H4 (cell line): ENCODE measurements at regions not wholly inside any gene's neighbourhood (a gene's known extent, or its start where the extent isn't known, plus 50 kb on each side); places are given as distances from the start of the nearest gene placed in this dataset.

Experiments used
- DNase-seq: peaks from one replicate; pipeline ENCODE4 v3.0.0-alpha.2; 2015; ENCODE audit warnings: low spot score

- DNase-seq = no peak
Observed at GRCh38 chr6:163922562-163922961, 508.0 kb downstream of the QKI start.

- DNase-seq = no peak
Observed at GRCh38 chr6:163919652-163920051, 505.1 kb downstream of the QKI start.

GRCh38 chr6:163916315-163917081, 502.0 kb downstream of the QKI start:
- DNase-seq = no peak

- DNase-seq = no peak
Observed at GRCh38 chr6:163915131-163915530, 500.6 kb downstream of the QKI start.

- no peak for DNase-seq
Observed at GRCh38 chr6:163913045-163913444, 498.5 kb downstream of the QKI start.

- DNase-seq = no peak
Observed at GRCh38 chr6:163906006-163906710, 491.6 kb downstream of the QKI start.

GRCh38 chr6:163904186-163904585, 489.7 kb downstream of the QKI start:
- no peak for DNase-seq

GRCh38 chr6:163903541-163903940, 489.0 kb downstream of the QKI start:
- DNase-seq = no peak

GRCh38 chr6:163902993-163903392, 488.5 kb downstream of the QKI start:
- DNase-seq = no peak

GRCh38 chr6:163901681-163902080, 487.2 kb downstream of the QKI start:
- no peak for DNase-seq

- DNase-seq = no peak
Observed at GRCh38 chr6:163900570-163900969, 486.1 kb downstream of the QKI start.

GRCh38 chr6:163897669-163898068, 483.2 kb downstream of the QKI start:
- no peak for DNase-seq

- no peak for DNase-seq
Observed at GRCh38 chr6:163897030-163897429, 482.5 kb downstream of the QKI start.

GRCh38 chr6:163895162-163895561, 480.6 kb downstream of the QKI start:
- no peak for DNase-seq

GRCh38 chr6:163893609-163894189, 479.2 kb downstream of the QKI start:
- DNase-seq = no peak

- DNase-seq = no peak
Observed at GRCh38 chr6:163892824-163893561, 478.5 kb downstream of the QKI start.

- DNase-seq = no peak
Observed at GRCh38 chr6:163889904-163890514, 475.5 kb downstream of the QKI start.

GRCh38 chr6:163888030-163888819, 473.7 kb downstream of the QKI start:
- no peak for DNase-seq

- DNase-seq = no peak
Observed at GRCh38 chr6:163886428-163886827, 471.9 kb downstream of the QKI start.

- no peak for DNase-seq
Observed at GRCh38 chr6:163883984-163884383, 469.5 kb downstream of the QKI start.

GRCh38 chr6:163878698-163879097, 464.2 kb downstream of the QKI start:
- no peak for DNase-seq
